GM19025 (cell line): ENCODE measurements at regions not wholly inside any gene's neighbourhood (a gene's known extent, or its start where the extent isn't known, plus 50 kb on each side); places are given as distances from the start of the nearest gene placed in this dataset.
"Not testable (repeated sequence)": the region's sequence is repeated elsewhere in the genome, so short reads cannot be mapped to it uniquely, and the experiment has no call there.

ENCODE experiments used
- ATAC-seq: cut with Tn5 transposase; IDR thresholded peaks from one replicate; pipeline ENCODE4 v1.9.1; 2021; ENCODE audit warnings: mild to moderate bottlenecking, low read depth, moderate library complexity; ENCODE audit not compliant: unreplicated experiment

GRCh38 chr10:125605167-125605566 lies 77.8 kb downstream of the TEX36 start:
- no peak for ATAC-seq

- ATAC-seq, result no peak
Observed at GRCh38 chr10:125602825-125603224, 80.1 kb downstream of the TEX36 start.

GRCh38 chr10:125599194-125599593 lies 83.8 kb downstream of the TEX36 start:
- no peak for ATAC-seq

- no peak for ATAC-seq
Observed at GRCh38 chr10:125595911-125596310, 87.1 kb downstream of the TEX36 start.

- no peak for ATAC-seq
Observed at GRCh38 chr10:125593644-125594043, 89.3 kb downstream of the TEX36 start.

- no peak for ATAC-seq
Observed at GRCh38 chr10:125592897-125593296, 90.1 kb downstream of the TEX36 start.

GRCh38 chr10:125591886-125592285 lies 91.1 kb downstream of the TEX36 start:
- no peak for ATAC-seq

- not testable (repeated sequence) for ATAC-seq
Observed at GRCh38 chr10:125588738-125589137, 94.2 kb downstream of the TEX36 start.

GRCh38 chr10:125584954-125585353 lies 98.0 kb downstream of the TEX36 start:
- no peak for ATAC-seq

- ATAC-seq, result no peak
Observed at GRCh38 chr10:125578658-125579315, 104.2 kb downstream of the TEX36 start.

GRCh38 chr10:125575843-125576242 lies 107.1 kb downstream of the TEX36 start:
- no peak for ATAC-seq

GRCh38 chr10:125568156-125568555 lies 114.8 kb downstream of the TEX36 start:
- no peak for ATAC-seq

GRCh38 chr10:125567529-125567928 lies 115.4 kb downstream of the TEX36 start:
- ATAC-seq, result no peak

- no peak for ATAC-seq
Observed at GRCh38 chr10:125565046-125565445, 117.9 kb downstream of the TEX36 start.

- ATAC-seq, result no peak
Observed at GRCh38 chr10:125564570-125564969, 118.4 kb downstream of the TEX36 start.

GRCh38 chr10:125562737-125563136 lies 120.2 kb downstream of the TEX36 start:
- no peak for ATAC-seq

- no peak for ATAC-seq
Observed at GRCh38 chr10:125560947-125561346, 122.0 kb downstream of the TEX36 start.

GRCh38 chr10:125559210-125559609 lies 123.8 kb downstream of the TEX36 start:
- ATAC-seq, result peak; percentile 94

- ATAC-seq, result no peak
Observed at GRCh38 chr10:125557801-125558505, 125.0 kb downstream of the TEX36 start.

GRCh38 chr10:125557311-125557710 lies 125.7 kb downstream of the TEX36 start:
- ATAC-seq, result no peak

- no peak for ATAC-seq
Observed at GRCh38 chr10:125556882-125557281, 126.1 kb downstream of the TEX36 start.

- ATAC-seq, result no peak
Observed at GRCh38 chr10:125555743-125556142, 127.2 kb downstream of the TEX36 start.
